Ureter (tissue), 1 donor: ENCODE measurements at regions not wholly inside any gene's neighbourhood (a gene's known extent, or its start where the extent isn't known, plus 50 kb on each side); places are given as distances from the start of the nearest gene placed in this dataset.
A peak's percentile ranks its signal among the peaks of the same experiment; 100 is the strongest.
"Not testable (repeated sequence)": the region's sequence is repeated elsewhere in the genome, so short reads cannot be mapped to it uniquely, and the experiment has no call there.

ENCODE experiments used
- DNase-seq: peaks from one replicate; pipeline ENCODE4 v3.0.0-alpha.2; 2020; ENCODE audit warnings: low spot score
- donor health status: DM: yes; HTN: yes; CAD: no.

GRCh38 chr4:184907216-184907615, 81.4 kb upstream of the ACSL1 start:
- DNase-seq = no peak

DNA sequence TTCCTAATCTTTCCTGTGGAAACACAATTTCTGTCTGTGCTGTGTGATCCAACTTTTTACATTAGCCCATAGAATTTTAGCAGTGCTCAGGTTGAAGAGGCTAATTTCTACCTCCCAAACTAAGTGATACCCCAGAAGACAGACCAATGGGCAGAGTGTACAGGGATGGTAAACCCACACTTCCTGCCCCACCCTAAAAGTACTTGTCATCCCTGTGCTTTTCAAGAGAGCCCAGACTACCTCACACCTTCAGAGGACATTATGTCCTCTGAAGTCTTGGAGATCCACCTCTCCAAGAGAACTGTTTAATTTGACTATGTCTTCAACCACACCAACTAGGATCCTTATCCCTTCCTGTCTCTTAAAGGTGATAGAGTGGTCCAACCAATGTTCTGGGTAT, 82.0 kb upstream of the ACSL1 start:
- DNase-seq = no peak

DNA sequence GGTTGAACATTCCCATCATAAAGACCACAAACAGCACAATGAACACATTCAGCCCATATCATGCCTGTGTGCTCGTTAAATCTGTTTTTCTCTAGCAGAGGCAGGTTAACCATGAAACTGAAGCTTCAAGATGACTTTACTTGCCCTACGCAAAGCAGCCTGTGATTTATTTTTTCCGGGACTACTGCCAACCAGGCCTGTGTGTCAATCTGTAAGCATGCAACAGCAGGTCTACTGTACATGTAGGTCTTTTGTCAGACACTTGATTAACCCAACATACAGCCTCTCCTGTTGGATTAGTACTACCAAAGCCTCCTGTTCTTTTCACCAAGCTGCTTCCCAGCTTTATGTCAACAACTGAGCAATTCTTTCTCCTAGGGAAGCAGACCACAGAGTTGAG, 85.5 kb upstream of the ACSL1 start:
- peak; percentile 56 for DNase-seq

DNA sequence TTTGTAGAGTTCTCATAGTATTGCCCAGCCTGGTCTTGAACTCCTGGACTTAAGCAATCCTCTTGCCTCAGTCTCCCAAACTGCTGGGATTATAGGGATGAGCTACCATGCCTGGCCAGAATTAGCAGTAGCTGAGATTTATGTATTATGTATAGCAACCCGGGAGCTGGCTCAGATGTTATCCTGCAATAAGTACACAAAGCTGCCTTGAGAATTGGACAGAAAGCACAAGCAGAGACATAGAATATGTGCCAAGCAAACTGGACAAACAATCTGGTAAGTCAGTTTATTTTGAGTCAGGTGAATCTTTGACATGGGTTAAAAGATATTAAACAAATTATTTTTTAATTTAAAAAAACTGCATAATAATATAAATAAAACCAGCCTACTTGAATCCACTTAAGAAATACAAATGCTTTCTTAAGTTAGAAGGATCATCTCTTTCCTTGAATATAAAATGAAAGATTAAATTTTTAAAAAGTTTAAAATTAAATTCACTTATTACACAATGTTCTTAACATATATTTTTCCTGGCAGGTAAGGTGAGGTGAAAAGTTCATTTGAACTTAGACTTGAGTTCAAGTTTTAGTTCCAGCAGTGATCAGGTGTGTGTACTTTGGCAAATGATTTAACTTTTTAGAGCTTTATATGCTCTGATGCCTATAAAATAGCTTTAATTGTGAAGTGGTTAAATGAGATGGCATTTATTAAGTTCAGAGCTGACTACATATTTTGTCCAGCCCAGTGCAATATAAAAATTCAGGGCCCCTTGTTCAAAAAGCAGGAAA, 87.8 kb upstream of the ACSL1 start:
- no peak for DNase-seq

DNA sequence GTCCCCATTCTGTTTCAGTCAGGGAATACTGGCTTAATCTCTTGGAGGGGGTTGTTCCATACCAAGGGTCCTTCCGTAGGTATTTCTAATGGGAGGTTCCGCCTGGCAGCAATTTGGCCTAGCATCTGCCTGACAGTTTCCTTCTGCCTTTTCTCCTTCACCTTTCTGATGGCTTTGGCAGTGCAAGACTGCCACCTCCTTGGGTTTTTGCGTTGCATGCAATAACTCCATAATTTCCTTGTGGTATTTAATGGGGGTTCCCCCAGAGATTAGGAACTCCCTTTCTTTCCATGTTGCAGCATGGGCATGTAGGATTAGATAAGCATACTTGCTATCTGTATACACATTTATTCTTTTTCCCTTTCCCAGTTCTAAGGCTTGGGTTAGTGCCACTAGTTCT, 93.0 kb upstream of the ACSL1 start:
- DNase-seq = not testable (repeated sequence)

DNA sequence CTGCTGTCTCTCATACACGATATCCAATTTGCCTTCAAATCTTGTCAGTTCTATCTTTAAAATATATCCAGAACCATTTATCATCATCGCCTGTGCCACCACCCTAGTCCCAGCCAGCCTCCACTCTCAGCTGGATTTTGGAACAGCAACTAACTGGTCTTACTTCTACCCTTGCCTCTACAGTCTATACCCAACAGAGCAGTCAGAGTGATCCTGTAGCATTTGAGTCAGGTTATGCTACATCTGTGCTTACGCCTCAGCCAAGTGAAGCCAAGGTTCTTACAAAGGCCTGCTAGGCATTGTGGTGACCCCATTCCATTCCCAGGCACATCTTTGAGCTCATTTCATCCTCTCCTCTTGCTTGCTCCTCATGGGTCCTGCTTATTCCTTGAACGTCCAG, 95.7 kb upstream of the ACSL1 start:
- DNase-seq = no peak

GRCh38 chr4:184922301-184922700, 96.0 kb upstream of the HELT start:
- no peak for DNase-seq

DNA sequence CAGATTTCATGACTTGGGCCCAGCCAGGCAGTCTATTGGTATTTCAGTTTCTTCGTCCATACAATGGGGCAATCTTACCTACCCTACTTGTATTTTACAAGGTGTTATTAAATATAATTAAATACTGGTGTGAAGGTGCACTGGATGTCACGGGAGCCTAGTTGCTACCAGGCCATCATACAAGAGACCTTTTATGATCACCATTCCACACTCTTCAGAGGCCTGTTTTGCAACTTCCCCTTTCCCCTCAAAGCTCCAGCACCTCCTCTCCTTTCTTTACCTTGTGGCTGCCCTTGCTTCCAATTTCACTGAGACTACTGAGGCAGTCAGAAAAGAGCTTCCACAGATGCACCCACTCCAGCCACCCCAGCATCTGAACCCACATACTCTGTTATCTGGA, 93.8 kb upstream of the HELT start:
- DNase-seq = no peak

- DNase-seq = no peak
Observed at GRCh38 chr4:184929476-184929875, 88.8 kb upstream of the HELT start.

GRCh38 chr4:184930026-184930425, 88.3 kb upstream of the HELT start:
- no peak for DNase-seq

GRCh38 chr4:184932343-184932742, 85.9 kb upstream of the HELT start:
- no peak for DNase-seq

- no peak for DNase-seq
Observed at GRCh38 chr4:184933311-184933710, 85.0 kb upstream of the HELT start.

DNA sequence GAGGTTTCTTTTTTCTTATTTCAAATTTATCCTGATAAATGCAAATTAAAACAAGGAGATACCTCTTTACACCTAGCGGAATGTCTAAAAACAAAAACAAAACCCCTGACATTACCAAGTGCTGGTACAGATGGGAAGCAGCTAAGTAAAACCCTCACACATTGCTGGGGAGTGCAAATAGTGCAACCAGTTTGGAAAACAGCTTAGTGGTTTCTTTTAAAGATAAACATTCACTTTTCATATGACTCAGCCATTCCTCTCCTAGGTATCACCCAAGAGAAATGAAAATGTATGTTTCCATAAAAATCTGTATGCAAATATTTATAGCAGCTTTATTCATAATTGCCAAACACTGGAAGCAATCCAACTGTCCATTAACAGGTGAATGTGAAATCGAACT, 84.1 kb upstream of the HELT start:
- no peak for DNase-seq

- no peak for DNase-seq
Observed at GRCh38 chr4:184934961-184935360, 83.3 kb upstream of the HELT start.

DNA sequence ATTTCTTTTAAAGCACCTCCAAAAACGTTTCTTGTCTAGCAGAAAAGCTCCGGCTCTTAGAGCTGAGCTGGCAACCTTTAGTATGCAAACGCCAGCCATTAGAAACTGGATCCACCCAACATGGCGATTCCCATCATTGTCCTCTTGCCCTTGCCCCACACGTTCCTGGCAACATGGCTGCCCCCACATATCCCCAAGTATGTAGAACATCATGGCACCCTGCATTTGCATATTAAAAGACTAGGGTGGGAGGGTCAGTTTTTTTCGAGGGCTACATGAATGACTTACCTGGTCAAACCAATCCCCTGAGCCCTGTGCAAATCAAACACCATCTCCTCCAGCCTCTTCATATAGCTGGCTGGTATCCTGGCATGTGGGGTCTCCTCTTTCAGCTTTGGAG, 82.2 kb upstream of the HELT start:
- no peak for DNase-seq

- DNase-seq = no peak
Observed at GRCh38 chr4:184937030-184937710, 81.1 kb upstream of the HELT start.

GRCh38 chr4:184937745-184938144, 80.5 kb upstream of the HELT start:
- DNase-seq = no peak

DNA sequence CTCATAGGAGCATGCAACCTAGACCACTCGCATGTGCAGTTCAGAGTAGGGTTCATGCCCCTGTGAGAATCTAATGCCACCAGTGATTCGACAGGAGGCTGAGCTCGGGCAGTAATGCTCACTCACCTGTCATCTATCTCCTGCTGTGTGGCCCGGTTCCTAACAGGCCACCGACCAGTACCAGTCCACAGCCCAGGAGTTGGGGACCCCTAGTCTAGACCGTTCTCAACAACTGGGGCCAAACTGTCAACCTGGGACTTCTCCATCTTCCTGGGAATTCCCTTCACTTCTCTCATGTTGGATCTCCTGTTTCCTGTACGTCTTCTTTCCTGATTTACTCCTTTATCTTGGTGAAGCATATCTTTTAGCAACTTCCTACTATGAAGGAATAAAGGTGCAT, 79.4 kb upstream of the HELT start:
- no peak for DNase-seq

DNA sequence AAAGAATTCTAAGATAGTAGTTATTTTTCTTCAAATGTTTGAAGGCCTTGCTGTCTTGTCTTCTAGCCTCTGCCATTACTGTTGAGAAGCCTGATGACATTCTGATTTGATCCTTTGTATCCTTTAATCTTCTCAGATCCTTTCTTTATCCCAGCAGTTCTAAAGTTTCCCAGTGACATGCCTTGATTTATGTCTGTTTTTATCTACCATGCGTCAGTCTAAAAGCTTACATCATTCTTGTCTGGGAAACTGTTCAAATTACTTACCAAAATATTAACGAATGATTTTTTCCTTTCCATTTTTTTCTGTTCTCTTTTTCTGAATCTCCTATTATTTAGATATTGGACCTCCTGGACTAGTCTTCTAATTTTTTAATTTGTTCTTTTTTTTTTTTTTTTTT, 78.3 kb upstream of the HELT start:
- no peak for DNase-seq

DNA sequence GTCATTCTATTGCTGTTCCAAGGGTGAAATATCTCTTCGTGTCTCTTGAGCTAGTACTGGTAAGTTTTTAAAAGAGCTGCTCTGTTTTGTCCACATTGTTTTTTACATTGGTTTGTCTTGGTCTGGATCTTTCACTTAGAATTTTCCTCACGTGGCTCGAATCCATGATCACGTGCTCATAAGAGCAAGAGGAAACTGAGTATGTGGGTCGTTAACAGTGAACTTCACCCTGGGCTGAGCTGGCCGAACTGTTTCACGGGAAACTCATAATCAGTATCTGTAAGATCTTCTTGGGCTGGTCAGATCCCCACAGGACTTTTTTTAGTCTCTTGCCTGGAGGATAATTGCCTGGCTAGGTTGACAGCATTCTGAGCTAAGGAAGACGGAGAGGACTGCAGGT, 77.8 kb upstream of the HELT start:
- no peak for DNase-seq

DNA sequence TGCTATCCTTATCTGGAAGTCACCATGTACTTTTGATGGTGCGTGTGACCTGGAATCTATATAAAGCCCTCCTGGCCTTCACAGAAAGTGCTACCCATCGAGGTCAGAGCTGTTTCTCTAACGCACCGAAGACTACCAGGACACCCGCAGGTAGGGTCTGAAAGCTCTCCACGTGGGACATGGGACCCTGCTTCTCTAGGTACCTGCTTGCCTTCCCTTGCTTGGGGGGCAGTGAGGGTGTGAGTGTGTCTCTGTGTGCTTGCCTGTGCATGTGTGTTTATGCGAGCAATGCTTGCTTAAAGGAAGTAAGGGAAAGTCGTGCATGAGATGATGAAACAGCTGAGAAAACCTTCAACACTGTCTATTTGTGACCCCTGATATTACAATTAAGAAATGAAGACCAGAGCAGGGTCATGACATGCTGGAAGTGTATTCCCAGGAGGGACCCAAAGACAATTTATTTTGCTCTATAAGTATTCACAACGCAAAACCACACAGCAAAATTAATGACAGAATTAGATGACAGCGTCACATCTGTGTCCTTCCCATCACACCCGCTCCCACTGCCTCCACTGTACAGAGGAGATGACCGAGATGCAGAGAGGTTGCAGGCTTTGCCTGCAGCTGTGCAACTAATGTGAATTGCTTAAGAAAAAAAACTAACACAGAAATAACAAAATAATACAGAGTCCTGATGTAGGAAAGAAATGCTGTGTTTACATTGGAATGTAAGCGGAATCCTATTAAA, 76.4 kb upstream of the HELT start:
- no peak for DNase-seq

DNA sequence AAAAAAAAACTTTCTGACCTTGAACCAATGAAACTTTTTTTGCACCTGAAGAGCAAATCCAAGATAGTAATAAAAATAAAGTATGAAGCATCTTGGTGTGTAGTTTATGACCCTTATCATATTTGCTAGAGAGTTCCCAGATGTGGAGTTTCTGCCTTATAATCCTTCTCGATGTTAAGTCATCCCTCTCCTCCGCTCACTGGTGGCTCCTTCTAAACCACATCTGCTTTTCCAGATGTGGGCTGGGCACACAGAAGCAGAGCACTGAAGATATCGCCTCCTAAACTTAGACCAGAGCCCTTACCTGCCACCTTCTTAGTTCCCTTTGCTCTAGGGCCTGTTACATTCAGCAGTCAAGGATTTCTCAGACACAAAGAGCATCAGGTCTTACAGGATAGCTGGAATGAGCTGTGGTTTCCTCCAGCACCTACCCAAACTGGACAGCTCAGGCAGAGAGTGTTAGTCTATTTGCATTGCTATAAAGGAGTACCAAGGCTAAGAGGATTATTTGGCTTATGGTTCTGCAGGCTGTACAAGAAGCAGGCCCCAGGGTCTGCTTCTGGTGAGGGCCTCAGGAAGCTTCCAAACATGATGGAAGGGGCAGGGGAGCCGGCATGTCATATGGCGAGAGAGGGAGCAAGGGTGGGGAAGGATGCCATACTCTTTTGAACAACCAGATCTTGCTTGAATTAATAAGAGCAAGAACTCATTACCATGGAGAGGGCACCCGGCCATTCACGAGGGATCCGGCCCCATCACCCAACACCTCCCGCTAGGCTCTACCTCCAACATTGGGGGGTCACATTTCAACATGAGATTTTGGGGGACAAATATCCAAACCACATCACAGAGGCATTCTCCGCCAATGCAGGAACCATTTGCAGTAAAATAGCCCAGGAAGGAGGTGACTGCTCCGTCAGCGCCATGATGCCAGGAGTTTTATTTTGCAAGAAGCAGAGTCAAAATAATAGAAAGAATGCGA, 75.6 kb upstream of the HELT start:
- no peak for DNase-seq
